ENCODE measurements at regions not wholly inside any gene's neighbourhood (a gene's known extent, or its start where the extent isn't known, plus 50 kb on each side); places are given as distances from the start of the nearest gene placed in this dataset.

DNA sequence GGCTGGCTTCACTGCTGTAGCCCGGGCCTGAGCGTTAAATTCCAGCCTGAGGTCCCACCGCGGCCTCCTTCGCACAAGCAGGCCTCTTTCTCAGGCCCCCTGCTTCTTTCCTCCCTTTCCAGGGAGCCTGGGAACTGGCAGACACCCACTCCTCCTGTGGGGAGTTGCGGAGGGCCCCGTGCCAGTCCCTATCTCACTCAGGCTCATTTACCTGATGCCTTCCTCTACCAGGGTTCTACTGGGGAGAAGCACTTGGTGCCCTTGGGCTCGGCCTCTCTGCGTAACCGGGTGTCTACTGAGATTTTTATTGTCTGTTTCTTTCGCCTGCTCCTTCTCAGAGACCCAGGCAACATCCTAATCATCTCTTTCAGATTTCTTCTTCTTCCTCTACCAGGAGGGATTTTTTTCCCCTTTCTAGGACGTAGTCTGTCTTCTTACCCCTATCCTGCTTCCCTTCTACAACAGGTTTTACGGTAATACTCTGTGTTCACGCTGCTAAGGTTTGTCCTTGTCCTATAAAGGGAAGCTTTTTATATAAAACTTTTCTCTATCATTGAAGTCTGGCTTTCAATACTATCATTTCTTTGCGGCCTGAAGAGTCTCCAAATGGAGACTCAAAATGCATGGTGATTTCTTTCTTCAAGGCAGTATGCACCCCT lies 135.4 kb upstream of the GPR12 start:
- H3K9me3 ChIP-seq, result no peaks in the 10 kb centered on the region
- H3K27me3 ChIP-seq, result no peaks in the 10 kb centered on the region
- DNase-seq, result no peak
- no peak for TF ChIP-seq POLR2A (IDR thresholded peaks at IDR 0.05)
- TF ChIP-seq, protein P1, sequence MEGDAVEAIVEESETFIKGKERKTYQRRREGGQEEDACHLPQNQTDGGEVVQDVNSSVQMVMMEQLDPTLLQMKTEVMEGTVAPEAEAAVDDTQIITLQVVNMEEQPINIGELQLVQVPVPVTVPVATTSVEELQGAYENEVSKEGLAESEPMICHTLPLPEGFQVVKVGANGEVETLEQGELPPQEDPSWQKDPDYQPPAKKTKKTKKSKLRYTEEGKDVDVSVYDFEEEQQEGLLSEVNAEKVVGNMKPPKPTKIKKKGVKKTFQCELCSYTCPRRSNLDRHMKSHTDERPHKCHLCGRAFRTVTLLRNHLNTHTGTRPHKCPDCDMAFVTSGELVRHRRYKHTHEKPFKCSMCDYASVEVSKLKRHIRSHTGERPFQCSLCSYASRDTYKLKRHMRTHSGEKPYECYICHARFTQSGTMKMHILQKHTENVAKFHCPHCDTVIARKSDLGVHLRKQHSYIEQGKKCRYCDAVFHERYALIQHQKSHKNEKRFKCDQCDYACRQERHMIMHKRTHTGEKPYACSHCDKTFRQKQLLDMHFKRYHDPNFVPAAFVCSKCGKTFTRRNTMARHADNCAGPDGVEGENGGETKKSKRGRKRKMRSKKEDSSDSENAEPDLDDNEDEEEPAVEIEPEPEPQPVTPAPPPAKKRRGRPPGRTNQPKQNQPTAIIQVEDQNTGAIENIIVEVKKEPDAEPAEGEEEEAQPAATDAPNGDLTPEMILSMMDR (IDR thresholded peaks at IDR 0.05), result no peak
- no peak overlapping the region for H3K27ac ChIP-seq
- no peak overlapping the region for H3K4me3 ChIP-seq
- H3K36me3 ChIP-seq, result no peaks in the 10 kb centered on the region
- no peaks in the 10 kb centered on the region for H3K4me1 ChIP-seq

GRCh38 chr13:26895081-26895807 lies 134.7 kb upstream of the GPR12 start:
- Histone ChIP-seq H3K9me3 (no peaks in the 10 kb centered on the region), H3K27ac (no peak overlapping the region), H3K4me3 (no peak overlapping the region), H3K27me3 (no peaks in the 10 kb centered on the region), H3K4me1 (no peaks in the 10 kb centered on the region), H3K36me3 (no peaks in the 10 kb centered on the region)
- TF ChIP-seq, protein P1 (IDR thresholded peaks at IDR 0.05), result no peak
- no peak for TF ChIP-seq POLR2A (IDR thresholded peaks at IDR 0.05)
- no peak for DNase-seq

DNA sequence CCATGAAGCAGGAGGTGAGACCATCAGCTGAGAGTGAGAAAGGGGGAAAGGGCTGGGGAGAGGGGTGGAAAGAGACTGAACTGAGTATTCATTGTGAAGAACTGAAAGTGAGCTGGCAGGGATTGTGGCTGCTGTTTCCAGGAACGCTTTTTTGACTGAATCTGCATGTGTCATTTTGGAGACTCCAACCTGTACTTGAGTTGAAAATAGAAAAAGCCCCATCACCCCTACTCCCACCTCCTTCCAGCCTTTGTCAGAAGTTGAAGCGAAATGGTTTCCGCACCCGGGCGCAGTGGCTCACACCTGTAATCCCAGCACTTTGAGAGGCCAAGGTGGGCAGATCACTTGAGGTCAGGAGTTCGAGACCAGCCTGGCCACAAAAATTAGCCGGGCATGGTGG lies 128.0 kb upstream of the GPR12 start:
- no peak for TF ChIP-seq POLR2A (IDR thresholded peaks at IDR 0.05)
- TF ChIP-seq, protein P1 (IDR thresholded peaks at IDR 0.05), result no peak
- Histone ChIP-seq H3K27ac (no peak overlapping the region), H3K4me1 (no peaks in the 10 kb centered on the region), H3K27me3 (no peaks in the 10 kb centered on the region), H3K9me3 (no peaks in the 10 kb centered on the region), H3K36me3 (no peaks in the 10 kb centered on the region), H3K4me3 (no peak overlapping the region)
- DNase-seq, result no peak

DNA sequence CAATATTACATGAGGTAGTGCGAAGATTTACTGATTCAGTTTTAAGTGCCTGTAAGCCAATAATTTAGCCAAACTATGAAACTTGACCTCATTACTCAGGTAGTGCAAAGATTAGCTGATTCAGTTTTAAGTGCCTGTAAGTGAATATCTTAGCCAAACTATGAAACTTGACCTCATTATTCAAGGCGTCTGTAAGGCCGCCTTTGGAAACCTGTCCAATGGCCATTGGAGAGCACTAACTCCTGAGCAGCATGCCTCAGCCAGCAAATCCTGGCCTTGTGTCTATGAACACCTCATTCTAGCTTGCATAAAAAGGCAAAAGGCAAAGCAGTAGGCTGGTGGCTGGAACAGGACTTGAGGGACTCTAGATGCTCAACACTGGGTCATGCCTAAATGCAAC lies 127.0 kb upstream of the GPR12 start:
- Histone ChIP-seq H3K27ac (no peak overlapping the region), H3K9me3 (no peaks in the 10 kb centered on the region), H3K36me3 (no peaks in the 10 kb centered on the region), H3K4me1 (no peaks in the 10 kb centered on the region), H3K4me3 (no peak overlapping the region), H3K27me3 (no peaks in the 10 kb centered on the region)
- DNase-seq, result no peak
- no peak for TF ChIP-seq POLR2A (IDR thresholded peaks at IDR 0.05)
- TF ChIP-seq, protein P1 (IDR thresholded peaks at IDR 0.05), result no peak

DNA sequence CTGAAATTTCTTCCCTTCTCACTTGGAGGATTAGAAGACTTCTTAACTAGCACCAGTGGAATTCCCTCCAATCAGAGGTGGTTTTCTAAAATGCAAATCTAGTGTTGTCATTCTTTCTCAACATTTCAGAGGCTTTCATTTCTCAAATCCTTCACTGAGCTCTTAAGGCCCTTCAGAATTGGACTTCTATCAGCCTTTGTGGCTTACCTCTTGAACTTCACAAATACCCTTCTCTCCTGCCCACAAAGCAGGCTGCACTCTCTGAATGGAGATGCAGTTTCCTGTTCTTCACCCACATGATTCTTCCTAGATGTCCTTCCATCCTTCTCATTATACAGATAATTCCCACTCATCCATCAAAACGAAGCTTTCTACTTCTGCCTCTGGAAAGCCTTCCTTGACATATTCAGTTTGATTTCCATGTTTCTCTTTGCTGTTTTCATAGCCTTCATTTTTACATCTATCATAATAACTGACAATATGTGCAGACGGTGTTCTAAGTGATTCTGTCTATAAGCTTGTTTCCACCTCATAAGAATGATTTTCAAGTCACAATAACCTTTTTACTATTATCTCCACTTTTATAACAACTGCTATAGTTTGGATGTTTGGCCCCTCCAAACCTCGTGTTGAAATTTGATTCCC lies 123.1 kb upstream of the GPR12 start:
- Histone ChIP-seq H3K9me3 (no peaks in the 10 kb centered on the region), H3K4me3 (no peak overlapping the region), H3K27ac (no peak overlapping the region), H3K36me3 (no peaks in the 10 kb centered on the region), H3K4me1 (no peaks in the 10 kb centered on the region), H3K27me3 (no peaks in the 10 kb centered on the region)
- DNase-seq, result no peak
- TF ChIP-seq POLR2A (IDR thresholded peaks at IDR 0.05), result no peak
- TF ChIP-seq, protein P1 (IDR thresholded peaks at IDR 0.05), result no peak

All from Peyer's patch (tissue), 4 donors.